ENCODE measurements at regions not wholly inside any gene's neighbourhood (a gene's known extent, or its start where the extent isn't known, plus 50 kb on each side); places are given as distances from the start of the nearest gene placed in this dataset.

- no peak for TF ChIP-seq CTCF (IDR thresholded peaks at IDR 0.05 in 2 of 3, conservative IDR thresholded peaks at IDR 0.05 in 1 of 3; ENCODE audit: borderline replicate concordance in 1 of 3, insufficient read depth in 1 of 3, low read depth in 2 of 3, low read length in 2 of 3)
- TF ChIP-seq EZH2 (IDR thresholded peaks at IDR 0.05) = no peak
- no peak for TF ChIP-seq RAD21 (IDR thresholded peaks at IDR 0.05; ENCODE audit: low read depth)
- TF ChIP-seq POLR2A (IDR thresholded peaks at IDR 0.05; ENCODE audit: borderline replicate concordance, extremely low read depth, insufficient read depth, insufficient read length) = no peak
- no peak for TF ChIP-seq SP1 (IDR thresholded peaks at IDR 0.05; ENCODE audit: low read depth)
- no peak for TF ChIP-seq EZH2phosphoT487 (IDR thresholded peaks at IDR 0.05; ENCODE audit: borderline replicate concordance)
- TF ChIP-seq ELF1 (IDR thresholded peaks at IDR 0.05; ENCODE audit: borderline replicate concordance, low read depth) = no peak
- TF ChIP-seq CBX3 (IDR thresholded peaks at IDR 0.05; ENCODE audit: low read depth) = no peak
- TF ChIP-seq ZFX (IDR thresholded peaks at IDR 0.05) = no peak
- TF ChIP-seq JUND (IDR thresholded peaks at IDR 0.05) = no peak
- TF ChIP-seq CEBPB (IDR thresholded peaks at IDR 0.05; ENCODE audit: low read depth) = no peak
- TF ChIP-seq REST (IDR thresholded peaks at IDR 0.05; ENCODE audit: low read depth) = no peak
These were observed 71.2 kb upstream of the ERCC4 start for GRCh38 chr16:13848795-13849194.
